ENCODE measurements at regions not wholly inside any gene's neighbourhood (a gene's known extent, or its start where the extent isn't known, plus 50 kb on each side); places are given as distances from the start of the nearest gene placed in this dataset.

DNA sequence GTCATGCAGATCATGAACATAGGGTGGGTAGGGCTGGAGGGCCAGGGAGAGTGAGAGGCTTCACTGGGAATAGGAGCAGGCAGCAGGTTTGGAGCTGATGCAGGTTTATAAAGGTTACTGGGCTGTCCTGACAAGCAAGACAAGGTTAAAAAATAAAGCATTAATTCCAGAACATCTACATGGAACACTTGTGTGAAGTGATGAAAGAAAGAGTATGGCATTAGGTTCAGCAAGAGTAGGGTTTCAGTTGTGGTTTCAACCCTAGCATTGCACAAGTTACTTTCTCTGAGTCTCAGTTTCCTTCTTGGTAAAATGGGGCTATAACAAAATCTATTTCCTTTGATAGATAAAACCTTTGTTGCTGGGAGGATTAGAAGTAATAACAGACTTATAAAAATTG, 114.6 kb upstream of the SESN3 start:
- TF ChIP-seq CREB1 (IDR thresholded peaks at IDR 0.05; ENCODE audit: low read depth) (no peak), RAD21 (IDR thresholded peaks at IDR 0.05; ENCODE audit: low read depth) (no peak), TCF12 (IDR thresholded peaks at IDR 0.05; ENCODE audit: low read depth) (no peak), TEAD4 (IDR thresholded peaks at IDR 0.05) (no peak), ZBTB7A (IDR thresholded peaks at IDR 0.05; ENCODE audit: low read depth) (no peak), EGR1 (IDR thresholded peaks at IDR 0.05) (no peak), EP300 (IDR thresholded peaks at IDR 0.05; ENCODE audit: borderline replicate concordance) (no peak), FOXM1 (IDR thresholded peaks at IDR 0.05; ENCODE audit: borderline replicate concordance, low read depth) (no peak), YY1 (IDR thresholded peaks at IDR 0.05; ENCODE audit: low read depth) (no peak), CEBPB (IDR thresholded peaks at IDR 0.05) (no peak), TAF1 (IDR thresholded peaks at IDR 0.05; ENCODE audit: low read depth) (no peak)
- TF ChIP-seq, protein P1, sequence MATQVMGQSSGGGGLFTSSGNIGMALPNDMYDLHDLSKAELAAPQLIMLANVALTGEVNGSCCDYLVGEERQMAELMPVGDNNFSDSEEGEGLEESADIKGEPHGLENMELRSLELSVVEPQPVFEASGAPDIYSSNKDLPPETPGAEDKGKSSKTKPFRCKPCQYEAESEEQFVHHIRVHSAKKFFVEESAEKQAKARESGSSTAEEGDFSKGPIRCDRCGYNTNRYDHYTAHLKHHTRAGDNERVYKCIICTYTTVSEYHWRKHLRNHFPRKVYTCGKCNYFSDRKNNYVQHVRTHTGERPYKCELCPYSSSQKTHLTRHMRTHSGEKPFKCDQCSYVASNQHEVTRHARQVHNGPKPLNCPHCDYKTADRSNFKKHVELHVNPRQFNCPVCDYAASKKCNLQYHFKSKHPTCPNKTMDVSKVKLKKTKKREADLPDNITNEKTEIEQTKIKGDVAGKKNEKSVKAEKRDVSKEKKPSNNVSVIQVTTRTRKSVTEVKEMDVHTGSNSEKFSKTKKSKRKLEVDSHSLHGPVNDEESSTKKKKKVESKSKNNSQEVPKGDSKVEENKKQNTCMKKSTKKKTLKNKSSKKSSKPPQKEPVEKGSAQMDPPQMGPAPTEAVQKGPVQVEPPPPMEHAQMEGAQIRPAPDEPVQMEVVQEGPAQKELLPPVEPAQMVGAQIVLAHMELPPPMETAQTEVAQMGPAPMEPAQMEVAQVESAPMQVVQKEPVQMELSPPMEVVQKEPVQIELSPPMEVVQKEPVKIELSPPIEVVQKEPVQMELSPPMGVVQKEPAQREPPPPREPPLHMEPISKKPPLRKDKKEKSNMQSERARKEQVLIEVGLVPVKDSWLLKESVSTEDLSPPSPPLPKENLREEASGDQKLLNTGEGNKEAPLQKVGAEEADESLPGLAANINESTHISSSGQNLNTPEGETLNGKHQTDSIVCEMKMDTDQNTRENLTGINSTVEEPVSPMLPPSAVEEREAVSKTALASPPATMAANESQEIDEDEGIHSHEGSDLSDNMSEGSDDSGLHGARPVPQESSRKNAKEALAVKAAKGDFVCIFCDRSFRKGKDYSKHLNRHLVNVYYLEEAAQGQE (IDR thresholded peaks at IDR 0.05; ENCODE audit: low read depth), result no peak
